ENCODE measurements at regions not wholly inside any gene's neighbourhood (a gene's known extent, or its start where the extent isn't known, plus 50 kb on each side); places are given as distances from the start of the nearest gene placed in this dataset.
A peak's percentile ranks its signal among the peaks of the same experiment; 100 is the strongest.

DNA sequence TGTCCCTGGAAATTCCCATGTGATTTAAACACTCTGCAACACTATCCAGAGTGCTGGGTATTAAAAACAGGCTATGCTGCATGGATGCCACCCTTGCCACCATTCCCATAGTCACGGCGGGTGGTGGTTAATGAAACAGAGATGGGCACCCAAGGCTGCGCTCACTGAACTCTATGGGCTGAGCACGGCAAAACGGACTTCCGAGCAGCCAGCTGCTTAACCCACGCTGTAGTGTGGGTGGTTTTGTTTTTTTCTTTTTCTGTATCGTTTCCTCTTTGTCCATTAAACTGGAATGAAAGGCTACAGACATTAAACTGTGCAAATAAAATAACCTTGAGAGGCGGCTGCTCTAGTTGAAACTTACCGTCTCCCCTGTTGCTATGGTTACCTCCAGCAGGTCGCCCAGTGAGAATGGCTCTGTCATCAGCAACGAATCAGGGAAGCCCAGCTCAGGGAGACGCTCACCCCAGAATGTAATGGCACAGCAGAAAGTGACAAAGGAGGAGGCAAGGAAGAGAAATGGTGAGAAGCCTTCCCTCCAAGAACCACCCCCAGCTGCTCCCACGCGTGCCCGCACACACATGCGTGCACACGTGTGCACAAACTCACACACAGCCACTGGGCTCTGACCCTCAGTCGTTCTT is 102.1 kb downstream of the C11orf91 start:
- Histone ChIP-seq H3K9me3 (replicated peaks; ENCODE audit: control insufficient read depth, insufficient read depth, low read depth, low read length) (no peaks in the 10 kb centered on the region), H4K20me1 (replicated peaks; ENCODE audit: control insufficient read depth, insufficient read depth, low read length) (no peaks in the 10 kb centered on the region), H3K36me3 (ENCODE audit: control insufficient read depth, insufficient read depth, low read length) (no peaks in the 10 kb centered on the region), H3K27me3 (ENCODE audit: control insufficient read depth in 2 of 2, insufficient read depth in 2 of 2, low read length in 2 of 2) (peaks cover 23 to 24% of the 10 kb centered on the region in 2 experiments), H3K4me3 (no peak overlapping the region), H3K27ac (ENCODE audit: extremely low read depth, low read depth, low read length) (no peak overlapping the region), H3K79me2 (ENCODE audit: control insufficient read depth, insufficient read depth, low read length) (no peaks in the 10 kb centered on the region), H3K4me2 (ENCODE audit: insufficient read depth, low read length) (no peak overlapping the region), H3K9ac (ENCODE audit: insufficient read depth in 1 of 2, low read depth in 2 of 2, low read length in 2 of 2) (no peak overlapping the region), H2AFZ (ENCODE audit: low read depth, low read length) (no peak overlapping the region), H3K9me1 (ENCODE audit: control insufficient read depth, insufficient read depth, low read length) (no peaks in the 10 kb centered on the region), H3K4me1 (replicated peaks in 1 of 2; ENCODE audit: control insufficient read depth in 2 of 2, insufficient read depth in 2 of 2, low read length in 2 of 2) (no peaks in the 10 kb centered on the region)
- no TSS peak for BruUV-seq (replicated peaks)
- no peak for DNase-seq (ENCODE audit: extremely low read depth in 1 of 4, low spot score in 3 of 4)
- under 1% methylated on average over 19 of the region's 19 CpGs for WGBS (ENCODE audit: insufficient coverage, low coverage, missing lambda C conversion rate)
- no peak for FAIRE-seq
- in situ Hi-C loops (cut with MboI) (no loop called here), intact Hi-C loops (cut with micrococcal nuclease) (no loop called here)
- TF ChIP-seq RFX1 (IDR thresholded peaks at IDR 0.05) (peak; percentile 84), LARP7 (IDR thresholded peaks at IDR 0.05) (no peak), SNRNP70 (optimal IDR thresholded peaks at IDR 0.05; ENCODE audit: low read depth, low read length) (no peak)
- ATAC-seq = no peak
- CTCF ChIA-PET (ENCODE audit: low intra/inter-chr PET ratio) = no interaction called here
- POLR2A ChIA-PET = no interaction called here

- FAIRE-seq = no peak
- Histone ChIP-seq H2AFZ (ENCODE audit: low read depth, low read length) (no peak overlapping the region), H4K20me1 (replicated peaks; ENCODE audit: control insufficient read depth, insufficient read depth, low read length) (no peaks in the 10 kb centered on the region), H3K9ac (ENCODE audit: insufficient read depth in 1 of 2, low read depth in 2 of 2, low read length in 2 of 2) (no peak overlapping the region), H3K27ac (ENCODE audit: extremely low read depth, low read depth, low read length) (no peak overlapping the region), H3K4me3 (no peak overlapping the region), H3K4me2 (ENCODE audit: insufficient read depth, low read length) (no peak overlapping the region), H3K36me3 (ENCODE audit: control insufficient read depth, insufficient read depth, low read length) (no peaks in the 10 kb centered on the region), H3K27me3 (ENCODE audit: control insufficient read depth in 2 of 2, insufficient read depth in 2 of 2, low read length in 2 of 2) (peaks cover 23 to 24% of the 10 kb centered on the region in 2 experiments), H3K4me1 (replicated peaks in 1 of 2; ENCODE audit: control insufficient read depth in 2 of 2, insufficient read depth in 2 of 2, low read length in 2 of 2) (no peaks in the 10 kb centered on the region), H3K9me1 (ENCODE audit: control insufficient read depth, insufficient read depth, low read length) (no peaks in the 10 kb centered on the region), H3K9me3 (replicated peaks; ENCODE audit: control insufficient read depth, insufficient read depth, low read depth, low read length) (no peaks in the 10 kb centered on the region), H3K79me2 (ENCODE audit: control insufficient read depth, insufficient read depth, low read length) (no peaks in the 10 kb centered on the region)
- POLR2A ChIA-PET = no interaction called here
- no peak for DNase-seq (ENCODE audit: extremely low read depth in 1 of 4, low spot score in 3 of 4)
- no peak for ATAC-seq
- CTCF ChIA-PET (ENCODE audit: low intra/inter-chr PET ratio) = interaction anchor here (0.6 kb wide), 1 partner anchor 1970 kb away, joined by 3 read pairs; no protein-coding TSS in a partner anchor
- in situ Hi-C loops (cut with MboI) (no loop called here), intact Hi-C loops (cut with micrococcal nuclease) (no loop called here)
- no TSS peak for BruUV-seq (replicated peaks)
- TF ChIP-seq, protein P1, sequence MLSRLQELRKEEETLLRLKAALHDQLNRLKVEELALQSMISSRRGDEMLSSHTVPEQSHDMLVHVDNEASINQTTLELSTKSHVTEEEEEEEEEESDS (CRISPR knock-in tag; IDR thresholded peaks at IDR 0.05) = no peak
- TF ChIP-seq RREB1 (CRISPR knock-in tag; IDR thresholded peaks at IDR 0.05) (no peak), BRCA1 (IDR thresholded peaks at IDR 0.05) (no peak), BRCA1 (CRISPR knock-in tag; IDR thresholded peaks at IDR 0.05) (no peak), PRPF4 (IDR thresholded peaks at IDR 0.05; ENCODE audit: insufficient read depth, low read depth, low read length, poor library complexity, severe bottlenecking) (no peak), ZBTB1 (CRISPR knock-in tag; IDR thresholded peaks at IDR 0.05; ENCODE audit: borderline replicate concordance, low read depth) (no peak), RB1 (IDR thresholded peaks at IDR 0.05; ENCODE audit: low read depth) (no peak), ZSCAN32 (CRISPR knock-in tag; IDR thresholded peaks at IDR 0.05) (no peak), POLR3G (IDR thresholded peaks at IDR 0.05; ENCODE audit: extremely low read depth, insufficient read length, insufficient replicate concordance) (no peak), ARHGAP35 (IDR thresholded peaks at IDR 0.05; ENCODE audit: partially characterized antibody) (no peak)
These were observed 106.4 kb downstream of the C11orf91 start for GRCh38 chr11:33594188-33594587.

Data from K562 (cell line).